Lower lobe of right lung (tissue), 2 donors: ENCODE measurements at regions not wholly inside any gene's neighbourhood (a gene's known extent, or its start where the extent isn't known, plus 50 kb on each side); places are given as distances from the start of the nearest gene placed in this dataset.

Source experiments
- ATAC-seq, 2 donors: fragments of 200-7000 bp; cut with Tn5 transposase; one replicate each; pipeline ENCODE4 v1.9.1; 2020 to 2022; ENCODE audit warnings: mild to moderate bottlenecking in 2 of 2, moderate library complexity in 2 of 2
- DNase-seq: peaks from one replicate; pipeline ENCODE4 v3.0.0-alpha.2; 2020
- H3K27ac ChIP-seq: fragments of 200-600 bp; one replicate; pipeline ENCODE4 v1.8.0; 2022
- H3K27me3 ChIP-seq: fragments of 200-600 bp; one replicate; pipeline ENCODE4 v1.8.0; 2022; ENCODE audit warnings: low read depth
- H3K36me3 ChIP-seq: fragments of 200-600 bp; one replicate; pipeline ENCODE4 v1.8.0; 2022; ENCODE audit warnings: mild to moderate bottlenecking
- H3K4me1 ChIP-seq: fragments of 200-600 bp; one replicate; pipeline ENCODE4 v1.8.0; 2022
- H3K4me3 ChIP-seq: fragments of 200-600 bp; one replicate; pipeline ENCODE4 v1.8.0; 2022; ENCODE audit warnings: mild to moderate bottlenecking
- H3K9me3 ChIP-seq: fragments of 200-600 bp; one replicate; pipeline ENCODE4 v1.8.0; 2022
- intact Hi-C: fragments of 100-400 bp; cut with DNase I; formaldehyde crosslinking; loops from one replicate; pipeline ENCODE4 v1.11.0; 2022
- TF ChIP-seq, protein P1 (sequence below): fragments of 200-600 bp; IDR thresholded peaks from one replicate; pipeline ENCODE4 v1.8.0; 2022; ENCODE audit warnings: antibody characterized with exemption, mild to moderate bottlenecking
- donor health status: DM: no; HTN: yes; CAD: no; lungs with severe emphysema.

DNA sequence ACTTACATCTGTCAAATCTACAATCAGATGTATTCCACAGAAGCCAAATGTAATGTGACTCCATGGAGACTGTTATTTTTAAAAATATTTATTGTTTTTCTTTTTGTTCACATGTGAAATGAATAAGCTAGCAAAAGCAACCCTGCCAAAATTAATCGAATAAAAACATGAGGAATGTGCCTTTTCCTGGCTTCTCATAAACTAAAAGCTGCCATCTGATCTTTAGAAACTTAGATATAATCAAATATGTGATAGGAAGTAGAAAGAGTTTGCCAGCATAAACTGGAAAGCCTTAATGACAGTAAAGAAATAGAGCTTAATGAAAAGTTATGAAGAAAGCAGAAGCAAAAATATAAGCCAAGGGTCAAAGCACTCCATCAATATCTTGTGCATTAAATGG, 1724.7 kb upstream of the WWC1 start:
- ATAC-seq (no peak), DNase-seq (no peak)
- H3K4me1 ChIP-seq: no peaks in the 10 kb centered on the region
- H3K9me3 ChIP-seq: no peaks in the 10 kb centered on the region
- no peaks in the 10 kb centered on the region for H3K27me3 ChIP-seq
- TF ChIP-seq, protein P1, sequence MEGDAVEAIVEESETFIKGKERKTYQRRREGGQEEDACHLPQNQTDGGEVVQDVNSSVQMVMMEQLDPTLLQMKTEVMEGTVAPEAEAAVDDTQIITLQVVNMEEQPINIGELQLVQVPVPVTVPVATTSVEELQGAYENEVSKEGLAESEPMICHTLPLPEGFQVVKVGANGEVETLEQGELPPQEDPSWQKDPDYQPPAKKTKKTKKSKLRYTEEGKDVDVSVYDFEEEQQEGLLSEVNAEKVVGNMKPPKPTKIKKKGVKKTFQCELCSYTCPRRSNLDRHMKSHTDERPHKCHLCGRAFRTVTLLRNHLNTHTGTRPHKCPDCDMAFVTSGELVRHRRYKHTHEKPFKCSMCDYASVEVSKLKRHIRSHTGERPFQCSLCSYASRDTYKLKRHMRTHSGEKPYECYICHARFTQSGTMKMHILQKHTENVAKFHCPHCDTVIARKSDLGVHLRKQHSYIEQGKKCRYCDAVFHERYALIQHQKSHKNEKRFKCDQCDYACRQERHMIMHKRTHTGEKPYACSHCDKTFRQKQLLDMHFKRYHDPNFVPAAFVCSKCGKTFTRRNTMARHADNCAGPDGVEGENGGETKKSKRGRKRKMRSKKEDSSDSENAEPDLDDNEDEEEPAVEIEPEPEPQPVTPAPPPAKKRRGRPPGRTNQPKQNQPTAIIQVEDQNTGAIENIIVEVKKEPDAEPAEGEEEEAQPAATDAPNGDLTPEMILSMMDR: no peak
- no peaks in the 10 kb centered on the region for H3K36me3 ChIP-seq
- H3K4me3 ChIP-seq: no peak overlapping the region
- H3K27ac ChIP-seq: no peak overlapping the region
- intact Hi-C loops: no loop called here

DNA sequence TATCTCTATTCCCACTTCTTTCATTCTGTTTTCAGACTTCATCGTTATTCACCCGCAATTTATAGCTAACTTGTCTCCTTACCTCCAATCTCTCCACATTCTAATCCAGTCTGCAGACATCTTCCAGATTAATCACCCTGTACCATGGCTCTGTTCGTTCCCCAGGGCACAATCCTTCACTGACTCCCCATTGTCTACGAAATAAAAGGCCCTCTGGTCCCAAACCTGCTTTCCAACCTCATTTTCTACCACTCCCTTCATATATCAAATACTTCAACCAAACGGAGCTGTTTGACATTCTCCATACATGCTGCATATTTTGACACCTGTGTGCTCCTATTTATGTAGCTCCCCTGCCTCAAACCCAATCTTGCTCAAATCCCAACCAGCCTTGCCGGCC, 1720.6 kb upstream of the WWC1 start:
- DNase-seq: no peak
- TF ChIP-seq, protein P1: no peak
- no peak for ATAC-seq
- intact Hi-C loops: no loop called here
- no peaks in the 10 kb centered on the region for H3K36me3 ChIP-seq
- no peaks in the 10 kb centered on the region for H3K27me3 ChIP-seq
- H3K9me3 ChIP-seq: no peaks in the 10 kb centered on the region
- no peak overlapping the region for H3K4me3 ChIP-seq
- no peak overlapping the region for H3K27ac ChIP-seq
- H3K4me1 ChIP-seq: no peaks in the 10 kb centered on the region

DNA sequence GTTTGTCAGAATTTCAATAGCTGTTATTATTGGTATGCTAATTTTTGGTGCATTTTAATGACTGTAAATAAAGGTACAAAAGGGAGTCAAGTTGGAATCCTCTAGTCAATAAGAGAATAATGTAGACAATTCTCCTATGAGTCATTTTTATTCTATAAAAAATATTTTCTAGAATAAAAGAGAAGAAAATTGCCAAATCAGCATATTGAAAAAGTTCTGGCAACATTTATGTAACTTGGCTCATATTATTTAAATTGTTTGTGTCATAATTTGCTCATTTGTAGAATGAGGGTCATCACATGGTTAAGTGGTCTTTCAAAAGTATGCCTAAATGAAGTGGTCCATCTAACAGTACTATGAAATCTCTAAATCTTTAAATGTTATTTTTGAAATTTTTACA, 1719.8 kb upstream of the WWC1 start:
- intact Hi-C loops: no loop called here
- TF ChIP-seq, protein P1: no peak
- Histone ChIP-seq H3K9me3 (no peaks in the 10 kb centered on the region), H3K27me3 (no peaks in the 10 kb centered on the region), H3K4me1 (no peaks in the 10 kb centered on the region), H3K27ac (no peak overlapping the region), H3K36me3 (no peaks in the 10 kb centered on the region), H3K4me3 (no peak overlapping the region)
- DNase-seq (no peak), ATAC-seq (no peak)

DNA sequence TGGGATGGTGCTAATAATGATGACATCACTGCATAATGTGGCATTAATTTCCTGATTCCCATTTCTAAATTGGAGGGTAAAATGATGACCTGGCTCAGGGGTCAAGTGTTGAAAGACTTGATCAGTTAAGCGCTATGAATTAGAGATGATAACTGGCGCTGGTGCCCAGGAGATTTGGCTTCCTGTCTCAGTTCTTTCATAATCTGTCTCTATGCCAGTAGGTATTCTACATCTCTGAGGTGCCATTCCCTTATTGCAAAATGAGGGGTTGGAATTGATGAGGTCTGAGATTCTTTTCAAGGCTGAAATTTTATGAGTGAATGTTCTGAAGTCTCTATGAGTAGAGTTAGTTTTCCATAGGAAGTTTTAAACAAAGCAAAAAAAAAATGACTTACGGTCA, 1715.1 kb upstream of the WWC1 start:
- intact Hi-C loops: no loop called here
- DNase-seq: no peak

DNA sequence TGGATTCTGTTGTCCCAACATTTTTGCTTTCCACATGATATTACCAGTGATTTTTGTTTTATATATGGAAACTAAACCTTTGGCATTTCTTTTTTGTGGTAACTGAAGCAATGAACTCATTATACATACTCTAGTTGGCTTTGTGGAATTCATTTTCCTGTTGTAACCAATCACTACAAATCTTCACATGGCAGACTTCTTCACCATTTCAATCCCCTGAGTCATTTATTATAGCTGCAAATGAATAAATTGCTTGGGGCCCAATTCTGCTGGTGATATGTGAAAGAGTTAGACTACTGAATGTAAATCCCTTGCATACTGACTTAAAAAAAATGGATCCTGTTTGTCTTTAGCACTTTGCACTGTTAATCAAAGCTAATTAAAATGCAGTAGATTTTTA, 1709.6 kb upstream of the WWC1 start:
- intact Hi-C loops: no loop called here
- no peaks in the 10 kb centered on the region for H3K4me1 ChIP-seq
- no peaks in the 10 kb centered on the region for H3K9me3 ChIP-seq
- no peak for DNase-seq
- no peaks in the 10 kb centered on the region for H3K36me3 ChIP-seq
- no peaks in the 10 kb centered on the region for H3K27me3 ChIP-seq
- TF ChIP-seq, protein P1: no peak
- no peak overlapping the region for H3K27ac ChIP-seq
- no peak for ATAC-seq
- no peak overlapping the region for H3K4me3 ChIP-seq

More for the DNA sequence above, 1715.1 kb upstream of the WWC1 start:
- Histone ChIP-seq H3K4me1 (no peaks in the 10 kb centered on the region), H3K27ac (no peak overlapping the region), H3K4me3 (no peak overlapping the region), H3K9me3 (no peaks in the 10 kb centered on the region), H3K36me3 (no peaks in the 10 kb centered on the region), H3K27me3 (no peaks in the 10 kb centered on the region)
- TF ChIP-seq, protein P1: no peak
- ATAC-seq: no peak

DNA sequence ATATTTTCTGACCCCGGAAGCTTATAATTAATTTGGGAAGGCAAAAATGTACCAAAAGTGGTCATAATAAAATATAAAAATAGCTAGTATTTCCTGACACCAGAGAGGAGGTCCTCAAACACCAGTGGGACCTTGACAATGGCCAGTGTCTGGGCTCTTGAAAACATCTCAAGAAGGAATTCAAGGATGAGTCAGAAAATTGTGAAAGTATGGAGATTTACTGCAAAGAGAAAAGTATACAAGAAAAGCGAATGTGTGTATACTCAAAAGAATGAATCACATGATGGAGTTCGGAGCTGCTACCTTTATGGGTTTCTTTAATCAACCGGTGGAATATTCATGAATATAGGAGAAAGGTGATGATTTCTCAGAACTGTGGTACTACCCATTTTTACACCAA, 1709.0 kb upstream of the WWC1 start:
- H3K4me1 ChIP-seq: no peaks in the 10 kb centered on the region
- no peak for DNase-seq
- H3K36me3 ChIP-seq: no peaks in the 10 kb centered on the region
- no peak overlapping the region for H3K27ac ChIP-seq
- H3K27me3 ChIP-seq: no peaks in the 10 kb centered on the region
- intact Hi-C loops: no loop called here
- H3K4me3 ChIP-seq: no peak overlapping the region
- ATAC-seq: no peak
- no peaks in the 10 kb centered on the region for H3K9me3 ChIP-seq
- TF ChIP-seq, protein P1: no peak
